ENCODE measurements at regions not wholly inside any gene's neighbourhood (a gene's known extent, or its start where the extent isn't known, plus 50 kb on each side); places are given as distances from the start of the nearest gene placed in this dataset.

DNA sequence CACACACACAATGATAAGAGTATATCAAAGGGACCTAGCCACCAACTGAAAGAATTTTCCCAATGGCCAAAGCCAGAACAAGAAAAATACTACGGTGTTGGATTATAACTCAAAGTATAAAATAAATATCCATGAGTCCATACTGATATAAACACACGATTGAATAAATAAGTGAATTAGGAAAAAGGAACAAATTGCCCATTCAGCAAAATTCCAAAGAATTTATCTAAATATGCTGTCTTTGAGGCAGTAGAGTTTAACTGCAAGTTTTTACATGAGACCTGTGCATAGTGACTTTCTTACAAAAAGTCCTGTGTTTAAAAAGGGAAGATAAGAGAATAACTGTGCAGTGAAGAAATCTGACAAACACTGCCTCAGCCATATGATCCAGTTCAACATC is 278.8 kb upstream of the PPARGC1A start:
- TF ChIP-seq POLR2AphosphoS5 (IDR thresholded peaks at IDR 0.05; ENCODE audit: low read depth, low read length) (no peak), POLR2A (IDR thresholded peaks at IDR 0.05; ENCODE audit: control extremely low read depth in 1 of 2, low read depth in 2 of 2, low read length in 2 of 2) (no peak), BACH1 (IDR thresholded peaks at IDR 0.05; ENCODE audit: low read length) (no peak), SRF (IDR thresholded peaks at IDR 0.05; ENCODE audit: low read depth, low read length) (no peak), CEBPB (IDR thresholded peaks at IDR 0.05; ENCODE audit: low read depth, low read length) (no peak)
